ENCODE measurements at regions not wholly inside any gene's neighbourhood (a gene's known extent, or its start where the extent isn't known, plus 50 kb on each side); places are given as distances from the start of the nearest gene placed in this dataset.

DNA sequence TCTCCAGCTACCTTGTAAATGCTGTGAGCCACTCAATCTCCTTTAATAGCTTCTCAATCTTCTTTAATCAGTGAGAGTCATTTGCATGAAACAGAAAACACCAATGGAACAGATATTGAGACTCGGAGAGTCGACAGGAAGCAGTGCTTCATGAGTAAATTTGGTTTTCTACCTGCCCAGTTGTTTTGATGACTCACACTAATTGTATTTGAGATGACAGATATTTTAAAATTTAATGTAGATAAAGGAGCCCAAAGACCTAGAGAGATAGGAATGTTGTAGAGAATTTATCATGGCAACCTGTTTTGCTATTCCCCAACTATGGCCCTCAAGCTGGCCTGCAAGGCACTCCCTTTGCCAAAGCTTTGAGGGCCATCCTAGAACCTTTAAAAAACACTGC lies 119.1 kb downstream of the CDC42EP3 start:
- TF ChIP-seq CTCF (IDR thresholded peaks at IDR 0.05; ENCODE audit: control extremely low read depth in 1 of 3, insufficient read depth in 1 of 3, low read depth in 1 of 3, low read length in 3 of 3) = no peak
- TF ChIP-seq CEBPB (IDR thresholded peaks at IDR 0.05; ENCODE audit: low read depth, low read length) = no peak
- no peak for TF ChIP-seq HDAC2 (IDR thresholded peaks at IDR 0.05; ENCODE audit: borderline replicate concordance in 1 of 2, low read depth in 2 of 2, low read length in 2 of 2)
- TF ChIP-seq ZNF274 (IDR thresholded peaks at IDR 0.05; ENCODE audit: borderline replicate concordance, extremely low read depth, low read length) = no peak
- TF ChIP-seq EZH2 (IDR thresholded peaks at IDR 0.05; ENCODE audit: low read depth, low read length, severe bottlenecking) = no peak
- TF ChIP-seq RAD21 (IDR thresholded peaks at IDR 0.05 in 1 of 2, conservative IDR thresholded peaks at IDR 0.05 in 1 of 2; ENCODE audit: low read depth in 2 of 2, low read length in 2 of 2) = no peak
- TF ChIP-seq JUN (IDR thresholded peaks at IDR 0.05; ENCODE audit: low read depth, low read length) = no peak
- TF ChIP-seq EP300 (IDR thresholded peaks at IDR 0.05; ENCODE audit: borderline replicate concordance in 1 of 2, low read depth in 2 of 2, low read length in 2 of 2) = no peak
- TF ChIP-seq POLR2AphosphoS5 (IDR thresholded peaks at IDR 0.05; ENCODE audit: low read depth, low read length) = no peak
- TF ChIP-seq GABPA (IDR thresholded peaks at IDR 0.05; ENCODE audit: borderline replicate concordance, insufficient read depth, low read length) = no peak
- no peak for TF ChIP-seq POU5F1 (IDR thresholded peaks at IDR 0.05; ENCODE audit: low read depth, low read length)
- TF ChIP-seq ATF3 (IDR thresholded peaks at IDR 0.05; ENCODE audit: insufficient read depth, low read depth, low read length) = no peak
- no peak for TF ChIP-seq YY1 (IDR thresholded peaks at IDR 0.05; ENCODE audit: low read depth, low read length)
- TF ChIP-seq SUZ12 (IDR thresholded peaks at IDR 0.05; ENCODE audit: low read length) = no peak

All from H1 (cell line).